NT2/D1 (cell line): ENCODE measurements at regions not wholly inside any gene's neighbourhood (a gene's known extent, or its start where the extent isn't known, plus 50 kb on each side); places are given as distances from the start of the nearest gene placed in this dataset.

Source experiments
- SUZ12 ChIP-seq: IDR thresholded peaks from 2 replicates; pipeline ENCODE4 v1.6.1; 2011; ENCODE audit not compliant: insufficient read length, insufficient read depth; ENCODE audit errors: extremely low read depth
- YY1 ChIP-seq: IDR thresholded peaks from 2 replicates; pipeline ENCODE4 v1.6.1; 2011; ENCODE audit not compliant: insufficient read length, insufficient read depth
- ZNF274 ChIP-seq: IDR thresholded peaks from 2 replicates; pipeline ENCODE4 v1.6.1; 2011; ENCODE audit warnings: mild to moderate bottlenecking, low read depth, low read length

DNA sequence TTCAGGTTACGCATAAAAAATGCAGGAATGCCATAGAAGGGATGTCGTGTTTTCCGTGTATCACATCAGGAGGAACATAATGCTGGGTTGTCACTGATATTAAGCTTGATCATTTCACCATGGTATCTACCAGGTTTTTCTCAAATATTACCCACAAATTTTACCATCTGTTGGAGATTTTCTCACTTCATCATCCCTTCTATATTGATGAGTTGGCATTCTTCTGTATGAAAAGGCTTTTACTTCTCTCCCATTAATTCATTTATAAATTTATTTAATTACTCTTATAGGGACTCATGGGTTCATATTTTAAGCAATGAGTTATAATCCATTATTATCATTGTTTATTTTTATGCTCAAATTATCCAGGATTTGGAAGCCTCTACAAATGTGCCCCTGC, 608.2 kb downstream of the EPHA4 start:
- TF ChIP-seq ZNF274 (no peak), YY1 (no peak), SUZ12 (no peak)
